PC-9 (cell line): ENCODE measurements at regions not wholly inside any gene's neighbourhood (a gene's known extent, or its start where the extent isn't known, plus 50 kb on each side); places are given as distances from the start of the nearest gene placed in this dataset.

Experiments
- CTCF ChIP-seq: fragments of 200-600 bp; sonication (generic); conservative IDR thresholded peaks from 2 replicates; pipeline ENCODE4 v1.6.1; 2017; ENCODE audit warnings: mixed run types, antibody characterized with exemption, mild to moderate bottlenecking, moderate library complexity
- EZH2 ChIP-seq: fragments of 200-600 bp; sonication (generic); IDR thresholded peaks from 2 replicates; pipeline ENCODE4 v1.8.0; 2017; ENCODE audit warnings: antibody characterized with exemption, low read depth

DNA sequence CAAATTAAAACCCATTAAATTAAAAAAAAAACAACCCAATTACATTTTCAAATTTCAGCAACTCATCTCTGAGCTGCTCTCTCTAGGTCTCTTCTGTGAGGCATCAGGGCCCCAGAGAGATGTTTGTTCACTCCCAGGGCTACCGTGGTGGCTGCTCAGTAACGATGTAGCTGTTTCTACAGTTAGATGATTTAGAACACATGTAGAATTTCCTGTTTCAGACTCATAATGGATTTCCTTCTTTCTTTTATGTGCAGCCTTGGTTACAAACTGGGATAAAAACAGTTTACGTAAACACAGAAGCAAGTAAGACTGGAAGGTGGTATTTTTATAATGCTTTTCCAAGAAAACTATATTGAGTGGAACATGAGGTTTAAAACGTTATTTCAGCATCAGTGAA, 116.1 kb upstream of the CCN2 start:
- TF ChIP-seq CTCF (no peak), EZH2 (no peak)
